Breast epithelium (tissue), 3 donors: ENCODE measurements at regions not wholly inside any gene's neighbourhood (a gene's known extent, or its start where the extent isn't known, plus 50 kb on each side); places are given as distances from the start of the nearest gene placed in this dataset.

Source experiments
- POLR2A ChIP-seq: fragments of 450-650 bp; IDR thresholded peaks from one replicate; pipeline ENCODE4 v1.6.1; 2016; ENCODE audit warnings: antibody characterized with exemption, mild to moderate bottlenecking, moderate library complexity
- TF ChIP-seq, protein P1 (sequence below), 3 donors: fragments of 450-650 bp; IDR thresholded peaks; one replicate each; pipeline ENCODE4 v1.5.1; 2016 to 2017; ENCODE audit warnings: antibody characterized with exemption in 3 of 3, mild to moderate bottlenecking in 3 of 3, moderate library complexity in 3 of 3

DNA sequence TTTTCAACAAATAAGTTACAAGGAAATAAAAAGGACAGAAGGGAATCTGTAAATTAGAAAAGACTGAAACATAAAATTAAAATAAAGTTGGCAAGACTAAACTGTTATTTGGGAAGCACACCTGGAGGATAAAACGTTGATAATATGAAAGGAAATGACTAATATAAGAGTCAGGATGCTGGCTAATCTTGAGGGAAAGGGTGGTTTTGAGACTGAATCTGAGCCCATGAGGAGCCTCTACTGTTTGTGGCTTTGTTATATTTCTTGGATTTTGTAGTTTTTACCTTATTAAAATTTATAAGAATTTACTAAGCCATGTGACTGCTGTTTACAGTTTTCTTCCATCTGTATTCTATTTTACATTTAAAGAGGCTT lies 718.0 kb upstream of the SPRY2 start:
- TF ChIP-seq POLR2A, result no peak
- TF ChIP-seq, protein P1, sequence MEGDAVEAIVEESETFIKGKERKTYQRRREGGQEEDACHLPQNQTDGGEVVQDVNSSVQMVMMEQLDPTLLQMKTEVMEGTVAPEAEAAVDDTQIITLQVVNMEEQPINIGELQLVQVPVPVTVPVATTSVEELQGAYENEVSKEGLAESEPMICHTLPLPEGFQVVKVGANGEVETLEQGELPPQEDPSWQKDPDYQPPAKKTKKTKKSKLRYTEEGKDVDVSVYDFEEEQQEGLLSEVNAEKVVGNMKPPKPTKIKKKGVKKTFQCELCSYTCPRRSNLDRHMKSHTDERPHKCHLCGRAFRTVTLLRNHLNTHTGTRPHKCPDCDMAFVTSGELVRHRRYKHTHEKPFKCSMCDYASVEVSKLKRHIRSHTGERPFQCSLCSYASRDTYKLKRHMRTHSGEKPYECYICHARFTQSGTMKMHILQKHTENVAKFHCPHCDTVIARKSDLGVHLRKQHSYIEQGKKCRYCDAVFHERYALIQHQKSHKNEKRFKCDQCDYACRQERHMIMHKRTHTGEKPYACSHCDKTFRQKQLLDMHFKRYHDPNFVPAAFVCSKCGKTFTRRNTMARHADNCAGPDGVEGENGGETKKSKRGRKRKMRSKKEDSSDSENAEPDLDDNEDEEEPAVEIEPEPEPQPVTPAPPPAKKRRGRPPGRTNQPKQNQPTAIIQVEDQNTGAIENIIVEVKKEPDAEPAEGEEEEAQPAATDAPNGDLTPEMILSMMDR (IDR thresholded peaks at IDR 0.05), result no peak
